HEK293 (cell line): ENCODE measurements at regions not wholly inside any gene's neighbourhood (a gene's known extent, or its start where the extent isn't known, plus 50 kb on each side); places are given as distances from the start of the nearest gene placed in this dataset.
A peak's percentile ranks its signal among the peaks of the same experiment; 100 is the strongest.
"Not testable (repeated sequence)": the region's sequence is repeated elsewhere in the genome, so short reads cannot be mapped to it uniquely, and the experiment has no call there.

ENCODE experiments used
- CTCF ChIA-PET: fragments of 350-600 bp; formaldehyde crosslinking; extraction: SDS; loops from one replicate; lab custom pipeline; 2021; ENCODE audit warnings: antibody characterized with exemption; lab: Yijun Ruan, JAX
- POLR2A ChIA-PET: fragments of 300-600 bp; formaldehyde crosslinking; extraction: SDS; loops from one replicate; lab custom pipeline; 2020; ENCODE audit warnings: antibody characterized with exemption, inconsistent platforms; lab: Yijun Ruan, JAX
- H3K27ac ChIP-seq: fragments of 200-500 bp; sonication (Bioruptor generic); 2 replicates; pipeline ENCODE4 v1.5.1; 2014; ENCODE audit warnings: low read depth, low read length, control low read depth, inconsistent platforms; ENCODE audit errors: extremely low read depth
- H3K36me3 ChIP-seq, 2 experiments: fragments of 200-500 bp in 1 of 2; sonication (Bioruptor generic) in 1 of 2; 1 replicate in 1 of 2; 2 replicates in 1 of 2; pipeline ENCODE4 v1.5.1; 2014 to 2017; ENCODE audit warnings: inconsistent platforms in 2 of 2, low read length in 2 of 2; ENCODE audit not compliant: control insufficient read depth in 2 of 2, insufficient read depth in 1 of 2
- H3K4me1 ChIP-seq: fragments of 200-500 bp; sonication (Bioruptor generic); 2 replicates; pipeline ENCODE4 v1.5.1; 2014; ENCODE audit warnings: mild to moderate bottlenecking, low read length, inconsistent platforms; ENCODE audit not compliant: control insufficient read depth, insufficient read depth
- H3K4me3 ChIP-seq: 2 replicates; pipeline ENCODE4 v1.5.1; 2011; ENCODE audit warnings: low read depth, mild to moderate bottlenecking, control low read depth, low read length, moderate library complexity
- H3K9me3 ChIP-seq: fragments of 200-500 bp; sonication (Bioruptor generic); 2 replicates; pipeline ENCODE4 v1.5.1; 2014; ENCODE audit warnings: low read depth, low read length, inconsistent platforms; ENCODE audit not compliant: control insufficient read depth, insufficient read depth
- EGR2 ChIP-seq: fragments of 450-650 bp; formaldehyde crosslinking; IDR thresholded peaks from 2 replicates; pipeline ENCODE4 v1.5.1; 2016; ENCODE audit warnings: low read depth, missing biosample characterization, missing genetic modification characterization
- SP7 ChIP-seq: fragments of 450-650 bp; formaldehyde crosslinking; IDR thresholded peaks from 2 replicates; pipeline ENCODE4 v1.5.1; 2016; ENCODE audit warnings: missing biosample characterization, missing genetic modification characterization
- ZNF133 ChIP-seq: fragments of 450-650 bp; formaldehyde crosslinking; IDR thresholded peaks from 2 replicates; pipeline ENCODE4 v1.5.1; 2016; ENCODE audit warnings: missing biosample characterization, missing genetic modification characterization
- ZNF146 ChIP-seq: fragments of 450-650 bp; formaldehyde crosslinking; IDR thresholded peaks from 2 replicates; pipeline ENCODE4 v1.5.1; 2016; ENCODE audit warnings: missing biosample characterization, missing genetic modification characterization
- ZNF24 ChIP-seq: fragments of 450-650 bp; formaldehyde crosslinking; IDR thresholded peaks from 2 replicates; pipeline ENCODE4 v1.5.1; 2016; ENCODE audit warnings: missing biosample characterization, missing genetic modification characterization
- ZNF274 ChIP-seq, 2 experiments: fragments of 200-500 bp in 1 of 2; fragments of 450-650 bp in 1 of 2; sonication (Bioruptor generic) in 1 of 2; formaldehyde crosslinking in 1 of 2; IDR thresholded peaks; 2 replicates each; pipeline versions ENCODE4 v1.5.1 to v1.6.1; 2014 to 2016; ENCODE audit warnings: borderline replicate concordance in 1 of 2, inconsistent platforms in 1 of 2, low read length in 1 of 2, missing biosample characterization in 1 of 2, missing genetic modification characterization in 1 of 2
- ZNF302 ChIP-seq: fragments of 450-650 bp; formaldehyde crosslinking; IDR thresholded peaks from 2 replicates; pipeline ENCODE4 v1.5.1; 2016; ENCODE audit warnings: missing biosample characterization, missing genetic modification characterization, low read depth
- ZNF311 ChIP-seq: fragments of 450-650 bp; formaldehyde crosslinking; IDR thresholded peaks from 2 replicates; pipeline ENCODE4 v1.5.1; 2017; ENCODE audit warnings: missing biosample characterization, missing genetic modification characterization, borderline replicate concordance
- ZNF324 ChIP-seq: fragments of 450-650 bp; formaldehyde crosslinking; IDR thresholded peaks from 2 replicates; pipeline ENCODE4 v1.5.1; 2016; ENCODE audit warnings: missing biosample characterization, missing genetic modification characterization
- ZNF501 ChIP-seq: fragments of 450-650 bp; formaldehyde crosslinking; IDR thresholded peaks from 2 replicates; pipeline ENCODE4 v1.5.1; 2016; ENCODE audit warnings: missing biosample characterization, missing genetic modification characterization
- ZNF510 ChIP-seq: fragments of 450-650 bp; formaldehyde crosslinking; IDR thresholded peaks from 2 replicates; pipeline ENCODE4 v1.5.1; 2018; ENCODE audit warnings: mild to moderate bottlenecking, missing genetic modification characterization, missing biosample characterization; ENCODE audit not compliant: insufficient replicate concordance
- ZNF521 ChIP-seq: fragments of 450-650 bp; formaldehyde crosslinking; IDR thresholded peaks from 2 replicates; pipeline ENCODE4 v1.5.1; 2017; ENCODE audit warnings: missing biosample characterization, mild to moderate bottlenecking, missing genetic modification characterization
- ZNF529 ChIP-seq: fragments of 450-650 bp; formaldehyde crosslinking; IDR thresholded peaks from 2 replicates; pipeline ENCODE4 v1.5.1; 2017; ENCODE audit warnings: missing genetic modification characterization, missing biosample characterization; ENCODE audit not compliant: insufficient replicate concordance
- ZNF548 ChIP-seq: fragments of 450-650 bp; formaldehyde crosslinking; IDR thresholded peaks from 2 replicates; pipeline ENCODE4 v1.5.1; 2016; ENCODE audit warnings: missing biosample characterization, missing genetic modification characterization
- ZNF558 ChIP-seq: fragments of 450-650 bp; formaldehyde crosslinking; IDR thresholded peaks from 2 replicates; pipeline ENCODE4 v1.5.1; 2016; ENCODE audit warnings: missing biosample characterization, missing genetic modification characterization
- ZNF654 ChIP-seq: fragments of 450-650 bp; formaldehyde crosslinking; IDR thresholded peaks from 2 replicates; pipeline ENCODE4 v1.5.1; 2016; ENCODE audit warnings: low read depth, missing biosample characterization, missing genetic modification characterization
- ZNF747 ChIP-seq: fragments of 450-650 bp; formaldehyde crosslinking; IDR thresholded peaks from 2 replicates; pipeline ENCODE4 v1.5.1; 2016; ENCODE audit warnings: missing biosample characterization, missing genetic modification characterization
- ZNF776 ChIP-seq: fragments of 450-650 bp; formaldehyde crosslinking; IDR thresholded peaks from 2 replicates; pipeline ENCODE4 v1.5.0; 2017; ENCODE audit warnings: missing biosample characterization, missing genetic modification characterization, borderline replicate concordance
- ZSCAN30 ChIP-seq: fragments of 450-650 bp; IDR thresholded peaks from 2 replicates; pipeline ENCODE4 v1.5.1; 2018; ENCODE audit warnings: missing biosample characterization, mild to moderate bottlenecking, missing genetic modification characterization, moderate library complexity
- TF ChIP-seq, protein P1 (sequence below): fragments of 450-650 bp; formaldehyde crosslinking; IDR thresholded peaks from 2 replicates; pipeline ENCODE4 v1.5.1; 2016; ENCODE audit warnings: missing biosample characterization, missing genetic modification characterization, borderline replicate concordance
- TF ChIP-seq, protein P2 (sequence below): fragments of 450-650 bp; formaldehyde crosslinking; IDR thresholded peaks from 2 replicates; pipeline ENCODE4 v1.5.1; 2017; ENCODE audit warnings: missing biosample characterization, missing genetic modification characterization
- TF ChIP-seq, protein P3 (sequence below): fragments of 450-650 bp; formaldehyde crosslinking; conservative IDR thresholded peaks from 2 replicates; pipeline ENCODE4 v1.5.1; 2016; ENCODE audit warnings: low read depth, missing biosample characterization, missing genetic modification characterization
- TF ChIP-seq, protein P4 (sequence below): fragments of 450-650 bp; formaldehyde crosslinking; IDR thresholded peaks from 2 replicates; pipeline ENCODE4 v1.5.1; 2016; ENCODE audit warnings: missing biosample characterization, missing genetic modification characterization

DNA sequence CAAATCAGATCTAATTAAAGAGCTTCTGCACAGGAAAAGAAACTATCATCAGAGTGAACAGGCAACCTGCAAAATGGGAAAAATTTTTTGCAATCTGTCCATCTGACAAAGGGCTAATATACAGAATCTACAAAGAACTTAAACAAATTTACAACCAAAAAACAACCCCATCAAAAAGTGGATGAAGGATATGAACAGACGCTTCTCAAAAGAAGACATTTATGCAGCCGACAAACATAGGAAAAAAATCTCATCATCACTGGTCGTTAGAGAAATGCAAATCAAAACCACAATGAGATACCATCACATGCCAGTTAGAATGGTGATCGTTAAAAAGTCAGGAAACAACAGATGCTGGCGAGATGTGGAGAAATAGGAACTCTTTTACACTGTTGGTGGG, 169.9 kb upstream of the ZNF608 start:
- CTCF ChIA-PET, H3K27ac ChIP-seq, H3K9me3 ChIP-seq, H3K4me1 ChIP-seq, H3K4me3 ChIP-seq, H3K36me3 ChIP-seq, POLR2A ChIA-PET: not testable (repeated sequence)
- peak; percentile 91 for TF ChIP-seq ZNF558 (tag by site-specific recombination)

DNA sequence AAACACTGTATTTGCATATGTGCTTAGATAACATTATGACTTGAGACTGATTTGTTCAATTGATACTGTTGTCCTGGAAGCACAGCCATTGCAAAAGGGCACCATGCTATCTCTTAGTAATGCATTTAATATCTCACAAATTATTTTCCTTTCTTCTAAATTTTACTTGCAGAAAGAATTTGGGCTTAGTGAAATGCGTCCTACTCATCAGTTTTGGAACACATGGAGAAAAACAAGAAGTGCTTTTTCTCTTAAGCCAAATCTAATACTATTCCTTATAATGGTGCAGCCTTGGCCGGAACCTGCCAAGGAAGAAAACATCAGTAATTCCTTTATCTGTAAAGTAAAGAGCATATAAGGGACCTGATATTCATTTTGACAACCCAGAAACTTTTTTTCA, 172.2 kb upstream of the ZNF608 start:
- Histone ChIP-seq H3K4me1 (peaks cover 13% of the 10 kb centered on the region), H3K27ac (no peak overlapping the region), H3K36me3 (no peaks in the 10 kb centered on the region), H3K9me3 (no peaks in the 10 kb centered on the region), H3K4me3 (no peak overlapping the region)
- ChIA-PET CTCF (no interaction called here), POLR2A (no interaction called here)
- TF ChIP-seq ZNF654 (tag by site-specific recombination) (no peak), ZNF529 (no peak), ZNF548 (tag by site-specific recombination) (no peak), ZNF146 (tag by site-specific recombination) (no peak), EGR2 (tag by site-specific recombination) (no peak), ZNF324 (tag by site-specific recombination) (no peak), ZNF24 (tag by site-specific recombination) (no peak), SP7 (no peak), ZNF302 (tag by site-specific recombination) (no peak), ZNF776 (tag by site-specific recombination) (no peak), ZNF501 (tag by site-specific recombination) (no peak)
- TF ChIP-seq, protein P1, sequence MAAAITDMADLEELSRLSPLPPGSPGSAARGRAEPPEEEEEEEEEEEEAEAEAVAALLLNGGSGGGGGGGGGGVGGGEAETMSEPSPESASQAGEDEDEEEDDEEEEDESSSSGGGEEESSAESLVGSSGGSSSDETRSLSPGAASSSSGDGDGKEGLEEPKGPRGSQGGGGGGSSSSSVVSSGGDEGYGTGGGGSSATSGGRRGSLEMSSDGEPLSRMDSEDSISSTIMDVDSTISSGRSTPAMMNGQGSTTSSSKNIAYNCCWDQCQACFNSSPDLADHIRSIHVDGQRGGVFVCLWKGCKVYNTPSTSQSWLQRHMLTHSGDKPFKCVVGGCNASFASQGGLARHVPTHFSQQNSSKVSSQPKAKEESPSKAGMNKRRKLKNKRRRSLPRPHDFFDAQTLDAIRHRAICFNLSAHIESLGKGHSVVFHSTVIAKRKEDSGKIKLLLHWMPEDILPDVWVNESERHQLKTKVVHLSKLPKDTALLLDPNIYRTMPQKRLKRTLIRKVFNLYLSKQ, result no peak

DNA sequence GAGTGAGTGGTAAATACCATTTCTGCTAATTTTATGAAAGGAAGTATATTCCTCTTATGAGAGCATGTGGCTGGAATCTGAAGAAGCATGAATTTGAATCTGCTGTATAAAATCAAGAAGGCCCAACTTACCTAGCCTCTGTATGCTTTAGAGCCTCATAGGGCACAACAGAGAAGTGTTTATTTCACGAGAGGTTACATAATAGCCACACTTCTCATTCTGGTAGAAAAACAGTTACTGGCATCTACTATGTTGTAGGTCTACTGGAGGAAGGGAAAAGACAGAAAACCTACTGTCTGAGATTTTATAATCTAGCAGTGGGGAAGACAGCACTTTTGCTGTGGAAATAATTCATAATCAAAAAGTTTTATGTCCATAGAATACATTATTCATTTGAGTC, 172.6 kb upstream of the ZNF608 start:
- Histone ChIP-seq H3K27ac (no peak overlapping the region), H3K9me3 (no peaks in the 10 kb centered on the region), H3K4me3 (no peak overlapping the region), H3K36me3 (no peaks in the 10 kb centered on the region), H3K4me1 (peaks cover 13% of the 10 kb centered on the region)
- ChIA-PET CTCF (interaction anchor here (0.6 kb wide), 1 partner anchor 874 kb away, joined by 4 read pairs; no protein-coding TSS in a partner anchor), POLR2A (no interaction called here)
- TF ChIP-seq, protein P2, sequence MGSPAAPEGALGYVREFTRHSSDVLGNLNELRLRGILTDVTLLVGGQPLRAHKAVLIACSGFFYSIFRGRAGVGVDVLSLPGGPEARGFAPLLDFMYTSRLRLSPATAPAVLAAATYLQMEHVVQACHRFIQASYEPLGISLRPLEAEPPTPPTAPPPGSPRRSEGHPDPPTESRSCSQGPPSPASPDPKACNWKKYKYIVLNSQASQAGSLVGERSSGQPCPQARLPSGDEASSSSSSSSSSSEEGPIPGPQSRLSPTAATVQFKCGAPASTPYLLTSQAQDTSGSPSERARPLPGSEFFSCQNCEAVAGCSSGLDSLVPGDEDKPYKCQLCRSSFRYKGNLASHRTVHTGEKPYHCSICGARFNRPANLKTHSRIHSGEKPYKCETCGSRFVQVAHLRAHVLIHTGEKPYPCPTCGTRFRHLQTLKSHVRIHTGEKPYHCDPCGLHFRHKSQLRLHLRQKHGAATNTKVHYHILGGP, result no peak
- TF ChIP-seq, protein P3, sequence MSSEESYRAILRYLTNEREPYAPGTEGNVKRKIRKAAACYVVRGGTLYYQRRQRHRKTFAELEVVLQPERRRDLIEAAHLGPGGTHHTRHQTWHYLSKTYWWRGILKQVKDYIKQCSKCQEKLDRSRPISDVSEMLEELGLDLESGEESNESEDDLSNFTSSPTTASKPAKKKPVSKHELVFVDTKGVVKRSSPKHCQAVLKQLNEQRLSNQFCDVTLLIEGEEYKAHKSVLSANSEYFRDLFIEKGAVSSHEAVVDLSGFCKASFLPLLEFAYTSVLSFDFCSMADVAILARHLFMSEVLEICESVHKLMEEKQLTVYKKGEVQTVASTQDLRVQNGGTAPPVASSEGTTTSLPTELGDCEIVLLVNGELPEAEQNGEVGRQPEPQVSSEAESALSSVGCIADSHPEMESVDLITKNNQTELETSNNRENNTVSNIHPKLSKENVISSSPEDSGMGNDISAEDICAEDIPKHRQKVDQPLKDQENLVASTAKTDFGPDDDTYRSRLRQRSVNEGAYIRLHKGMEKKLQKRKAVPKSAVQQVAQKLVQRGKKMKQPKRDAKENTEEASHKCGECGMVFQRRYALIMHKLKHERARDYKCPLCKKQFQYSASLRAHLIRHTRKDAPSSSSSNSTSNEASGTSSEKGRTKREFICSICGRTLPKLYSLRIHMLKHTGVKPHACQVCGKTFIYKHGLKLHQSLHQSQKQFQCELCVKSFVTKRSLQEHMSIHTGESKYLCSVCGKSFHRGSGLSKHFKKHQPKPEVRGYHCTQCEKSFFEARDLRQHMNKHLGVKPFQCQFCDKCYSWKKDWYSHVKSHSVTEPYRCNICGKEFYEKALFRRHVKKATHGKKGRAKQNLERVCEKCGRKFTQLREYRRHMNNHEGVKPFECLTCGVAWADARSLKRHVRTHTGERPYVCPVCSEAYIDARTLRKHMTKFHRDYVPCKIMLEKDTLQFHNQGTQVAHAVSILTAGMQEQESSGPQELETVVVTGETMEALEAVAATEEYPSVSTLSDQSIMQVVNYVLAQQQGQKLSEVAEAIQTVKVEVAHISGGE, result no peak
- TF ChIP-seq ZNF274 (IDR thresholded peaks at IDR 0.05; ENCODE audit: low read length), result no peak
- TF ChIP-seq ZNF274 (tag by site-specific recombination; IDR thresholded peaks at IDR 0.05; ENCODE audit: borderline replicate concordance), result no peak
- TF ChIP-seq ZNF510 (tag by site-specific recombination), result no peak
- TF ChIP-seq ZNF133, result 0 out of 2 replicates have a peak, but pooled peaks have one; percentile 36
- TF ChIP-seq ZNF311 (tag by site-specific recombination), result no peak
- no peak for TF ChIP-seq ZNF747 (tag by site-specific recombination)
- TF ChIP-seq, protein P4, sequence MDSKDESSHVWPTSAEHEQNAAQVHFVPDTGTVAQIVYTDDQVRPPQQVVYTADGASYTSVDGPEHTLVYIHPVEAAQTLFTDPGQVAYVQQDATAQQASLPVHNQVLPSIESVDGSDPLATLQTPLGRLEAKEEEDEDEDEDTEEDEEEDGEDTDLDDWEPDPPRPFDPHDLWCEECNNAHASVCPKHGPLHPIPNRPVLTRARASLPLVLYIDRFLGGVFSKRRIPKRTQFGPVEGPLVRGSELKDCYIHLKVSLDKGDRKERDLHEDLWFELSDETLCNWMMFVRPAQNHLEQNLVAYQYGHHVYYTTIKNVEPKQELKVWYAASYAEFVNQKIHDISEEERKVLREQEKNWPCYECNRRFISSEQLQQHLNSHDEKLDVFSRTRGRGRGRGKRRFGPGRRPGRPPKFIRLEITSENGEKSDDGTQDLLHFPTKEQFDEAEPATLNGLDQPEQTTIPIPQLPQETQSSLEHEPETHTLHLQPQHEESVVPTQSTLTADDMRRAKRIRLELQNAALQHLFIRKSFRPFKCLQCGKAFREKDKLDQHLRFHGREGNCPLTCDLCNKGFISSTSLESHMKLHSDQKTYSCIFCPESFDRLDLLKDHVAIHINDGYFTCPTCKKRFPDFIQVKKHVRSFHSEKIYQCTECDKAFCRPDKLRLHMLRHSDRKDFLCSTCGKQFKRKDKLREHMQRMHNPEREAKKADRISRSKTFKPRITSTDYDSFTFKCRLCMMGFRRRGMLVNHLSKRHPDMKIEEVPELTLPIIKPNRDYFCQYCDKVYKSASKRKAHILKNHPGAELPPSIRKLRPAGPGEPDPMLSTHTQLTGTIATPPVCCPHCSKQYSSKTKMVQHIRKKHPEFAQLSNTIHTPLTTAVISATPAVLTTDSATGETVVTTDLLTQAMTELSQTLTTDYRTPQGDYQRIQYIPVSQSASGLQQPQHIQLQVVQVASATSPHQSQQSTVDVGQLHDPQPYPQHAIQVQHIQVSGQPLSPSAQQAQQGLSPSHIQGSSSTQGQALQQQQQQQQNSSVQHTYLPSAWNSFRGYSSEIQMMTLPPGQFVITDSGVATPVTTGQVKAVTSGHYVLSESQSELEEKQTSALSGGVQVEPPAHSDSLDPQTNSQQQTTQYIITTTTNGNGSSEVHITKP, result peak; percentile 30; the same call in 1 of the 2 replicates
- no peak for TF ChIP-seq ZSCAN30 (tag by site-specific recombination)
- no peak for TF ChIP-seq ZNF521 (tag by site-specific recombination)
